K562 (cell line): ENCODE measurements at regions not wholly inside any gene's neighbourhood (a gene's known extent, or its start where the extent isn't known, plus 50 kb on each side); places are given as distances from the start of the nearest gene placed in this dataset.

Source experiments
- CBX1 ChIP-seq: sonication (generic); IDR thresholded peaks from 2 replicates; pipeline ENCODE4 v1.6.1; 2016; ENCODE audit warnings: antibody characterized with exemption, low read depth, mild to moderate bottlenecking
- CREB1 ChIP-seq, 2 experiments: sonication (generic) in 1 of 2; formaldehyde crosslinking in 1 of 2; IDR thresholded peaks; 2 replicates each; pipeline versions ENCODE4 v1.6.1 to v1.8.0; 2012 to 2022; ENCODE audit warnings: inconsistent platforms in 1 of 2, mild to moderate bottlenecking in 1 of 2, missing genetic modification reagents in 1 of 2, moderate library complexity in 1 of 2
- ELF2 ChIP-seq: fragments of 250-450 bp; sonication (Bioruptor Pico); IDR thresholded peaks from 2 replicates; pipeline ENCODE4 v1.5.0; 2021; ENCODE audit warnings: mild to moderate bottlenecking
- EP300 ChIP-seq: IDR thresholded peaks from 2 replicates; pipeline ENCODE4 v1.6.1; 2012; ENCODE audit warnings: low read length, improper control_type of control experiment
- YY1 ChIP-seq, 3 experiments: IDR thresholded peaks; 2 replicates each; pipeline ENCODE4 v1.6.1; 2011; ENCODE audit warnings: low read length in 2 of 3, mild to moderate bottlenecking in 2 of 3, moderate library complexity in 2 of 3, borderline replicate concordance in 1 of 3, control low read depth in 1 of 3, low read depth in 1 of 3; ENCODE audit not compliant: insufficient read depth in 3 of 3, insufficient replicate concordance in 2 of 3, control insufficient read depth in 1 of 3, insufficient read length in 1 of 3; ENCODE audit errors: extremely low read depth in 1 of 3
- ZFP1 ChIP-seq: fragments of 450-650 bp; formaldehyde crosslinking; IDR thresholded peaks from 2 replicates; pipeline ENCODE4 v1.4.0; 2020; ENCODE audit warnings: mild to moderate bottlenecking, mixed read lengths
- ZFP30 ChIP-seq: fragments of 250-450 bp; sonication (Bioruptor Pico); IDR thresholded peaks from 2 replicates; pipeline ENCODE4 v1.8.0; 2022; ENCODE audit warnings: moderate library complexity, mild to moderate bottlenecking, inconsistent platforms, borderline replicate concordance
- ZNF551 ChIP-seq: fragments of 250-450 bp; sonication (Bioruptor Pico); IDR thresholded peaks from 2 replicates; pipeline ENCODE4 v1.5.0; 2021; ENCODE audit warnings: mild to moderate bottlenecking, moderate library complexity
- TF ChIP-seq, protein P1 (sequence below): sonication (generic); formaldehyde crosslinking; IDR thresholded peaks from 2 replicates; pipeline ENCODE4 v1.9.0; 2022; ENCODE audit warnings: mild to moderate bottlenecking, missing genetic modification reagents
- TF ChIP-seq, protein P2 (sequence below): sonication (generic); formaldehyde crosslinking; IDR thresholded peaks from 2 replicates; pipeline ENCODE4 v1.8.1; 2023; ENCODE audit warnings: mild to moderate bottlenecking, missing genetic modification reagents, moderate library complexity
- TF ChIP-seq, protein P3 (sequence below), 2 experiments: fragments of 450-650 bp; formaldehyde crosslinking in 1 of 2; IDR thresholded peaks; 2 replicates each; pipeline versions ENCODE4 v1.4.0 to v1.6.1; 2014 to 2020; ENCODE audit warnings: mild to moderate bottlenecking in 2 of 2, borderline replicate concordance in 1 of 2, low read depth in 1 of 2
- TF ChIP-seq, protein P4 (sequence below), 3 experiments: IDR thresholded peaks in 2 of 3; conservative IDR thresholded peaks in 1 of 3; 2 replicates each; pipeline ENCODE4 v1.5.1; 2011 to 2012; ENCODE audit warnings: low read length in 3 of 3, mild to moderate bottlenecking in 3 of 3, control low read depth in 2 of 3, improper control_type of control experiment in 1 of 3, inconsistent platforms in 1 of 3, low read depth in 1 of 3, mixed read lengths in 1 of 3, moderate library complexity in 1 of 3; ENCODE audit not compliant: insufficient read depth in 2 of 3

DNA sequence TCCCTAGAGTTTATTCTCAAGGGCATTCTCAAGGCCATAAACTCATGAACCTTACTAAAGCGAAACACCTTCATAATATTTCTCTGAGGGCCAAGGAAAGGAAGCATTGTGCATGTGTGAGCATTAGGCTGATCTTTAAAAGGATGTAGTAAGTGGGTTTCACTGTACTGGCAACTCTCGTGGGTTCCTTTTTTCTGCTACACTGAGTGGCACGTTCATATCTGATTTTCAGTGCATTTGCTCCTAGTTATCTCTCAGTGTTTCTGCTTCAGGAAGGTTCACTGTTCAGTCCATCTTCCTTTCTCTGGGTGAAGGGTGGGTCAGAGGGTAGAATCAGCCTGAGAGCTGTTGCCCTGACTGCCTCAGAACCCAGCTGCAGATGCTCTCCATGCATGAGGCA lies 192.8 kb upstream of the ADGRL2 start:
- TF ChIP-seq EP300 (no peak), ZFP1 (CRISPR knock-in tag) (no peak), ELF2 (CRISPR knock-in tag) (no peak), CBX1 (no peak), ZNF551 (no peak), YY1 (IDR thresholded peaks at IDR 0.05; ENCODE audit: borderline replicate concordance in 1 of 3, control insufficient read depth in 1 of 3, extremely low read depth in 1 of 3, insufficient read depth in 3 of 3, insufficient read length in 1 of 3, insufficient replicate concordance in 2 of 3, low read depth in 1 of 3, low read length in 2 of 3) (no peak), ZFP30 (CRISPR knock-in tag) (no peak), CREB1 (IDR thresholded peaks at IDR 0.05) (no peak), CREB1 (CRISPR knock-in tag; IDR thresholded peaks at IDR 0.05) (no peak)
- TF ChIP-seq, protein P1, sequence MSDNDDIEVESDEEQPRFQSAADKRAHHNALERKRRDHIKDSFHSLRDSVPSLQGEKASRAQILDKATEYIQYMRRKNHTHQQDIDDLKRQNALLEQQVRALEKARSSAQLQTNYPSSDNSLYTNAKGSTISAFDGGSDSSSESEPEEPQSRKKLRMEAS (CRISPR knock-in tag): no peak
- TF ChIP-seq, protein P2, sequence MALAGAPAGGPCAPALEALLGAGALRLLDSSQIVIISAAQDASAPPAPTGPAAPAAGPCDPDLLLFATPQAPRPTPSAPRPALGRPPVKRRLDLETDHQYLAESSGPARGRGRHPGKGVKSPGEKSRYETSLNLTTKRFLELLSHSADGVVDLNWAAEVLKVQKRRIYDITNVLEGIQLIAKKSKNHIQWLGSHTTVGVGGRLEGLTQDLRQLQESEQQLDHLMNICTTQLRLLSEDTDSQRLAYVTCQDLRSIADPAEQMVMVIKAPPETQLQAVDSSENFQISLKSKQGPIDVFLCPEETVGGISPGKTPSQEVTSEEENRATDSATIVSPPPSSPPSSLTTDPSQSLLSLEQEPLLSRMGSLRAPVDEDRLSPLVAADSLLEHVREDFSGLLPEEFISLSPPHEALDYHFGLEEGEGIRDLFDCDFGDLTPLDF: no peak
- TF ChIP-seq, protein P3, sequence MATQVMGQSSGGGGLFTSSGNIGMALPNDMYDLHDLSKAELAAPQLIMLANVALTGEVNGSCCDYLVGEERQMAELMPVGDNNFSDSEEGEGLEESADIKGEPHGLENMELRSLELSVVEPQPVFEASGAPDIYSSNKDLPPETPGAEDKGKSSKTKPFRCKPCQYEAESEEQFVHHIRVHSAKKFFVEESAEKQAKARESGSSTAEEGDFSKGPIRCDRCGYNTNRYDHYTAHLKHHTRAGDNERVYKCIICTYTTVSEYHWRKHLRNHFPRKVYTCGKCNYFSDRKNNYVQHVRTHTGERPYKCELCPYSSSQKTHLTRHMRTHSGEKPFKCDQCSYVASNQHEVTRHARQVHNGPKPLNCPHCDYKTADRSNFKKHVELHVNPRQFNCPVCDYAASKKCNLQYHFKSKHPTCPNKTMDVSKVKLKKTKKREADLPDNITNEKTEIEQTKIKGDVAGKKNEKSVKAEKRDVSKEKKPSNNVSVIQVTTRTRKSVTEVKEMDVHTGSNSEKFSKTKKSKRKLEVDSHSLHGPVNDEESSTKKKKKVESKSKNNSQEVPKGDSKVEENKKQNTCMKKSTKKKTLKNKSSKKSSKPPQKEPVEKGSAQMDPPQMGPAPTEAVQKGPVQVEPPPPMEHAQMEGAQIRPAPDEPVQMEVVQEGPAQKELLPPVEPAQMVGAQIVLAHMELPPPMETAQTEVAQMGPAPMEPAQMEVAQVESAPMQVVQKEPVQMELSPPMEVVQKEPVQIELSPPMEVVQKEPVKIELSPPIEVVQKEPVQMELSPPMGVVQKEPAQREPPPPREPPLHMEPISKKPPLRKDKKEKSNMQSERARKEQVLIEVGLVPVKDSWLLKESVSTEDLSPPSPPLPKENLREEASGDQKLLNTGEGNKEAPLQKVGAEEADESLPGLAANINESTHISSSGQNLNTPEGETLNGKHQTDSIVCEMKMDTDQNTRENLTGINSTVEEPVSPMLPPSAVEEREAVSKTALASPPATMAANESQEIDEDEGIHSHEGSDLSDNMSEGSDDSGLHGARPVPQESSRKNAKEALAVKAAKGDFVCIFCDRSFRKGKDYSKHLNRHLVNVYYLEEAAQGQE (IDR thresholded peaks at IDR 0.05; ENCODE audit: borderline replicate concordance): no peak
- TF ChIP-seq, protein P3 (CRISPR knock-in tag; IDR thresholded peaks at IDR 0.05; ENCODE audit: low read depth): no peak
- TF ChIP-seq, protein P4, sequence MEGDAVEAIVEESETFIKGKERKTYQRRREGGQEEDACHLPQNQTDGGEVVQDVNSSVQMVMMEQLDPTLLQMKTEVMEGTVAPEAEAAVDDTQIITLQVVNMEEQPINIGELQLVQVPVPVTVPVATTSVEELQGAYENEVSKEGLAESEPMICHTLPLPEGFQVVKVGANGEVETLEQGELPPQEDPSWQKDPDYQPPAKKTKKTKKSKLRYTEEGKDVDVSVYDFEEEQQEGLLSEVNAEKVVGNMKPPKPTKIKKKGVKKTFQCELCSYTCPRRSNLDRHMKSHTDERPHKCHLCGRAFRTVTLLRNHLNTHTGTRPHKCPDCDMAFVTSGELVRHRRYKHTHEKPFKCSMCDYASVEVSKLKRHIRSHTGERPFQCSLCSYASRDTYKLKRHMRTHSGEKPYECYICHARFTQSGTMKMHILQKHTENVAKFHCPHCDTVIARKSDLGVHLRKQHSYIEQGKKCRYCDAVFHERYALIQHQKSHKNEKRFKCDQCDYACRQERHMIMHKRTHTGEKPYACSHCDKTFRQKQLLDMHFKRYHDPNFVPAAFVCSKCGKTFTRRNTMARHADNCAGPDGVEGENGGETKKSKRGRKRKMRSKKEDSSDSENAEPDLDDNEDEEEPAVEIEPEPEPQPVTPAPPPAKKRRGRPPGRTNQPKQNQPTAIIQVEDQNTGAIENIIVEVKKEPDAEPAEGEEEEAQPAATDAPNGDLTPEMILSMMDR (IDR thresholded peaks at IDR 0.05 in 2 of 3, conservative IDR thresholded peaks at IDR 0.05 in 1 of 3; ENCODE audit: insufficient read depth in 2 of 3, low read depth in 1 of 3, low read length in 3 of 3): no peak
